Prostate gland (tissue), 2 donors: ENCODE measurements at regions not wholly inside any gene's neighbourhood (a gene's known extent, or its start where the extent isn't known, plus 50 kb on each side); places are given as distances from the start of the nearest gene placed in this dataset.

Experiments used
- CTCF ChIP-seq, 4 experiments: fragments of 200-600 bp in 2 of 4; fragments of 450-650 bp in 2 of 4; sonication (generic) in 2 of 4; IDR thresholded peaks; 1 replicate in 3 of 4; 2 replicates in 1 of 4; pipeline ENCODE4 v1.5.1; 2016 to 2019; ENCODE audit warnings: antibody characterized with exemption in 4 of 4, mild to moderate bottlenecking in 2 of 4, moderate library complexity in 2 of 4
- POLR2A ChIP-seq: fragments of 450-650 bp; IDR thresholded peaks from one replicate; pipeline ENCODE4 v1.6.1; 2016; ENCODE audit warnings: antibody characterized with exemption, mild to moderate bottlenecking

DNA sequence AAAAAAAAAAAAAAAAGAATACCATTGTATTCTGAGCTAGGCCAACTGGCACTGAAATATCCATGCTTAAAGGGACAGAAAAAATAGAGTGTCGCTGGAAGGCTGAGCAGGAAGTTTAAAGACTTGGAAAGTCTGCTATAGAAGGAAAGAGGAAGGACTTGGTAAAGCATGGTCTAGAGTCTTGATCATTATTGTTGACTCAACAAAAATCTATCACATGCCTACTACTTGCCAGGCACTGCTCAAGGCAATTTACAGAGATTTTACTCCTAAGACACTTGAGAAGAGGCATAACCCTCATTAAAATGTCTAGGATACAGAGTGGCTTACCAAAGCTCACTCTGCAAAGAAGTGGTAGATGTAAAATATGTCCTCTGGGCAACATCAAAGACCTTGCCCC lies 324.0 kb upstream of the DAB1 start:
- TF ChIP-seq CTCF (IDR thresholded peaks at IDR 0.05): no peak
- TF ChIP-seq POLR2A: no peak
